HAP-1 (cell line): ENCODE measurements at regions not wholly inside any gene's neighbourhood (a gene's known extent, or its start where the extent isn't known, plus 50 kb on each side); places are given as distances from the start of the nearest gene placed in this dataset.

Source experiments
- DNase-seq, 2 experiments: peaks; one replicate each; pipeline ENCODE4 v3.0.0-alpha.2; 2016 to 2020; ENCODE audit warnings: low spot score in 2 of 2
- H3K27me3 ChIP-seq: fragments of 250-450 bp; sonication (Bioruptor Pico); 2 replicates; pipeline ENCODE4 v1.5.1; 2020; ENCODE audit warnings: low read depth, mild to moderate bottlenecking, moderate library complexity
- H3K36me3 ChIP-seq: fragments of 250-450 bp; sonication (Bioruptor Pico); replicated peaks from 2 replicates; pipeline ENCODE4 v1.5.1; 2020; ENCODE audit warnings: mild to moderate bottlenecking
- H3K4me1 ChIP-seq: fragments of 250-450 bp; sonication (Bioruptor Pico); 2 replicates; pipeline ENCODE4 v1.5.1; 2020; ENCODE audit warnings: mild to moderate bottlenecking
- H3K4me3 ChIP-seq: fragments of 250-450 bp; sonication (Bioruptor Pico); 2 replicates; pipeline ENCODE4 v1.5.1; 2020; ENCODE audit warnings: mild to moderate bottlenecking, moderate library complexity
- H3K9me3 ChIP-seq: fragments of 250-450 bp; sonication (Bioruptor Pico); 2 replicates; pipeline ENCODE4 v1.5.1; 2020; ENCODE audit warnings: mild to moderate bottlenecking, moderate library complexity
- in situ Hi-C: fragments of 300-500 bp; cut with MboI; formaldehyde crosslinking; loops from 3 replicates; pipeline ENCODE4 v1.14.3; 2020; ENCODE audit warnings: low sequenced_read_pairs, inconsistent platforms, mixed read lengths

DNA sequence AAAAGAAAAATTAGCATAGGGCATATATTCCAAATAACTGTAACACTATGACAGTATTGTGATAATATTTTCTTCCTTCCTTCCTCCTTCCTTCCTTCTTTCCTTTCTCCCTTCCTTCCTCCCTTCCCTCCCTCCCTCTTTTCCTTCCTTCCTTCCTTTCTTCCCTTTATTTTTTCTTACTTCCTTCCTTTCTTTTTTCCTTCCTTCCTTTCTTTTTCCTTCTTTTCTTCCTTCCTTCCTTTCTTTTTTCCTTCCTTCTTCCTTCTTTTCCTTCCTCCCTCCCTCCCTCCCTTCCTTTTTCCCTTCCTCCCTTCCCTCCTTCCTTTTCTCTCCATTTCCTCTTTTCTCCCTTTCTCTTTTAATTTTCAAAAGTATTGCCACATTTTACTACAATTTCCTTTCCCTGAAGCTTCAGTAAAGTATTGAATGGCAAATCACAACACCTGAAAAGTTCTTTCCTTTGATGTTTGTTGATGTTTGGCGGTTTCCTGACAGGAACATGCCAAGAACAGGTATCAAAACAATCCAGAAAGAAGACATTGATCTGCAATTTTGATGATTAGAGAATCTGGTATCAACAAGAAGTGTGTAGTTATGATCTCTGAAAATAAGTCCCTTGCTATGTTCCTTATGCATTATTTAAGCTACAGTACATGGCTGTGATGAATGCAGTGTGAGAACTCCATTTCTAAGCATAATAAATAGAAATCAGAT, 253.1 kb upstream of the EDIL3 start:
- H3K4me1 ChIP-seq, result no peaks in the 10 kb centered on the region
- no peaks in the 10 kb centered on the region for H3K9me3 ChIP-seq
- no peaks in the 10 kb centered on the region for H3K36me3 ChIP-seq
- in situ Hi-C loops, result no loop called here
- peaks cover 4% of the 10 kb centered on the region; the same call in 1 of the 2 replicates for H3K27me3 ChIP-seq
- no peak overlapping the region for H3K4me3 ChIP-seq
- no peak for DNase-seq

GRCh38 chr5:84635235-84636055, 250.8 kb upstream of the EDIL3 start:
- Histone ChIP-seq H3K9me3 (no peaks in the 10 kb centered on the region), H3K36me3 (no peaks in the 10 kb centered on the region), H3K27me3 (peaks cover 4% of the 10 kb centered on the region; the same call in 1 of the 2 replicates), H3K4me3 (no peak overlapping the region), H3K4me1 (no peaks in the 10 kb centered on the region)
- no peak for DNase-seq
- in situ Hi-C loops, result no loop called here

- Histone ChIP-seq H3K4me3 (no peak overlapping the region), H3K4me1 (no peaks in the 10 kb centered on the region), H3K36me3 (no peaks in the 10 kb centered on the region), H3K27me3 (peaks cover 4% of the 10 kb centered on the region; the same call in 1 of the 2 replicates), H3K9me3 (no peaks in the 10 kb centered on the region)
- in situ Hi-C loops, result no loop called here
- DNase-seq, result no peak
These were observed 249.6 kb upstream of the EDIL3 start for GRCh38 chr5:84634256-84634655.

DNA sequence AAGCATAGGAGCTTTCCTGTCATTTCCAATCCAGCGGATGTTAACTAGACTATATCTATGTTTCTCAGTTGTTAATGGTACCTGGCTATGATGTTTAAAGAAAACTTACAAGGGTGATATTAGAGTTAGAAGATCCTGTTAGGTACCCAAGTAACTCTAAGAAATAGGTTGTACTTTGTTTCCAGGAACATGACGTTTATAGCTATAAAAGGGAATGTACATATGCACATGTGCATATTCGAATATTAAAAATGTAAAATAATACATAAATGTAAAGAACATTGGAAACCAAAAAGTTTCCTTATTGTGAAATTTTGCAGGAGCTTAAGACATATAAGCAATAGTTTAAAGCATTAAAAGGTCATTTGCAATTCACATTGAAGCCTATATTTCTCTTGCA, 247.7 kb upstream of the EDIL3 start:
- peaks cover 4% of the 10 kb centered on the region; the same call in 1 of the 2 replicates for H3K27me3 ChIP-seq
- H3K4me1 ChIP-seq, result no peaks in the 10 kb centered on the region
- no peaks in the 10 kb centered on the region for H3K9me3 ChIP-seq
- no peaks in the 10 kb centered on the region for H3K36me3 ChIP-seq
- no peak for DNase-seq
- no peak overlapping the region for H3K4me3 ChIP-seq
- in situ Hi-C loops, result no loop called here

DNA sequence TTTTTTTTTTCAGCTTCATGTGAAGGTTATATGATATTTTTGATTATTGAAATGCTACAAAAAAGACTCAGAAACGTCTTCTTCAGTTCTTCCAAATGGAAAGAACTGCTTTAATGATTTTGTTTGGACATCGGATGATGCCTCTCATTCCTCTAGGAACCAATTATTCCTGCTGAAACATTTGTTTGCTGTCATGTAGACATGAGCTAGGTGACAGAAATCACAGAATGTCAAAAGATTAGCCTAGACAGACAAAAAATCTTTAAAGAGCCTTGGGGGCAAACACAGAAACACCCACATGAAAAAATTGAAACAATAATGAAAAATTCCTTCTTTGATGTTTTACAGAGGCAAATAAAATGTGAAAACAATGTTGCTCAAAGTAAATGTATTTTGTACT, 244.2 kb upstream of the EDIL3 start:
- H3K4me3 ChIP-seq, result no peak overlapping the region
- DNase-seq, result no peak
- H3K27me3 ChIP-seq, result no peaks in the 10 kb centered on the region
- no peaks in the 10 kb centered on the region for H3K36me3 ChIP-seq
- no peaks in the 10 kb centered on the region for H3K4me1 ChIP-seq
- H3K9me3 ChIP-seq, result no peaks in the 10 kb centered on the region
- in situ Hi-C loops, result no loop called here

DNA sequence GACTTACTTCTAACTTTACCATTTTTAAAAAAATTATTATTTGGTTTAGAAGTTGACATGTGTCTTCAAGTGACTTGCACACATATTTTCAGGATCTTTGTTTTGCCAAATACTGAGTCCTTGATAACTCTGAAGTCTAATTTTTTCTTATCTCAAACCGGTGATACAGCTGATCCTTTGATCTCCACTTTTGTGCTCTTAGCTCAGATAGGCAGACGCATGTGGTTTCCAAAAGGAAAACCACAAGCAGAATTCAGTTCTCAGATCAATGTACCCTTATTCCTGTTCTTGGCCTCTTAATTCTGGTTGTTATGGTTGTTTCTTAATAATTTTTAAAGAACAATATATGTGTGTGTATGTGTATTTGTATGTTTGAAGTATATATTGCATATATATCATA, 238.3 kb upstream of the EDIL3 start:
- Histone ChIP-seq H3K4me3 (no peak overlapping the region), H3K27me3 (no peaks in the 10 kb centered on the region), H3K4me1 (no peaks in the 10 kb centered on the region), H3K9me3 (no peaks in the 10 kb centered on the region), H3K36me3 (no peaks in the 10 kb centered on the region)
- in situ Hi-C loops, result no loop called here
- no peak for DNase-seq

DNA sequence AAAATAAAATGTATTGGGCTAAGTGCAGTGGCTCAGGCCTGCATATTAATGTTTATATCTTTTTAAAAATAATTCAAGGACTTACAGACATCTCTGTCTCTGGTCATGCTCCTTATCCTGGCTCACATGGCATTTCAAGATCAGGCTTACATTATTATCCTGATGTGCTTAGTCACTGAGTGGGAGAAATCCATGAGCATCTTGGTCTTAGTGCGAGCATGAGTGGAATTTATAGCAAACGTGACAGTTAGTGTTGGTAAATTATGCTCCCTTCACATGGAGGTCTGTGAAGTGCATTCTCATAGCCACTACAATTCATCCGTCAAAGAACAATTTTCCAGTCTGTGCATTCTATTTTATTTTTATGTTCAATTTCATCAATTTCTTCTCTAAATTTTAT, 237.8 kb upstream of the EDIL3 start:
- no peaks in the 10 kb centered on the region for H3K4me1 ChIP-seq
- no peaks in the 10 kb centered on the region for H3K9me3 ChIP-seq
- no peaks in the 10 kb centered on the region for H3K27me3 ChIP-seq
- no peak overlapping the region for H3K4me3 ChIP-seq
- H3K36me3 ChIP-seq, result no peaks in the 10 kb centered on the region
- in situ Hi-C loops, result no loop called here
- no peak for DNase-seq

GRCh38 chr5:84618262-84618661, 233.6 kb upstream of the EDIL3 start:
- no peaks in the 10 kb centered on the region for H3K9me3 ChIP-seq
- no peaks in the 10 kb centered on the region for H3K4me1 ChIP-seq
- H3K27me3 ChIP-seq, result no peaks in the 10 kb centered on the region
- DNase-seq, result no peak
- H3K4me3 ChIP-seq, result no peak overlapping the region
- in situ Hi-C loops, result no loop called here
- H3K36me3 ChIP-seq, result no peaks in the 10 kb centered on the region

GRCh38 chr5:84614906-84615305, 230.2 kb upstream of the EDIL3 start:
- no peak for DNase-seq
- Histone ChIP-seq H3K4me3 (no peak overlapping the region), H3K36me3 (no peaks in the 10 kb centered on the region), H3K4me1 (no peaks in the 10 kb centered on the region), H3K27me3 (no peaks in the 10 kb centered on the region), H3K9me3 (no peaks in the 10 kb centered on the region)
- in situ Hi-C loops, result no loop called here

DNA sequence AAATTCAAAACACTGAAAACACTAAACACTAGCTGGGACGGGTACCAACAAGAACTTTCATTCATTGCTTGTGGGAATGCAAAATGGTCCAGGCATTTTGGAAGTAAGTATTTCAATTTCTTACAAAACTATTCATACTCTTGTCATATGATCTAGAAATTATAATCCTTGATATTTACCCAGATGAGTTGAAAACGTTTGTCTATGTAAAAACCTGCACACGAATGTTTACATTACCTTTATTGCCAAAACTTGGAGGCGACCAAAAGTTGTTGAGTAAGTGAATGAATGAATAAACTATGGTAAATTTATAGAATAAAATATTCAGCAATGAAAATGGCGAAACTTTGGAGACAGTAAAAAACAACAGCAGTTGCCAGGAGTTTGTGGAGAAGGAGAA, 222.1 kb upstream of the EDIL3 start:
- Histone ChIP-seq H3K36me3 (no peaks in the 10 kb centered on the region), H3K9me3 (no peaks in the 10 kb centered on the region), H3K27me3 (no peaks in the 10 kb centered on the region), H3K4me1 (no peaks in the 10 kb centered on the region), H3K4me3 (no peak overlapping the region)
- in situ Hi-C loops, result no loop called here
- no peak for DNase-seq

DNA sequence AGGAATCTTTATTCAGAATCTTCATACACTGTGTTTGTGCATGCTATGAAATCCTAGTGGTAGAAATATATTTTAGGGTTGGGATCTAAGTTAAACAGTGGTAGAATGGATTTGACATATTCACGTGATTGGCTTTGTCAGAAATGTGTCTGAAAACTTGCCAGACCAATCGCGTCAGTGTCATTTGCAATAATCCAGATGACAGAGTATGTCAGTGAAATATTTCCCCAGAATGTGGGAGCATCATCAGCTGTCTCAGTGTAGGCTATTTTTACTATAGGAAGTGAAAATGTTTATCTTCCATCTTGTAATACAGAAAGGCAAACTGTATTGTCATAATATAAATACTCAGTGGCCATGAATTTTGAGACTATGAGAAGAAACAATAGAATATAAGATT, 220.6 kb upstream of the EDIL3 start:
- no peaks in the 10 kb centered on the region for H3K36me3 ChIP-seq
- DNase-seq, result no peak
- in situ Hi-C loops, result no loop called here
- no peaks in the 10 kb centered on the region for H3K9me3 ChIP-seq
- H3K4me1 ChIP-seq, result no peaks in the 10 kb centered on the region
- H3K4me3 ChIP-seq, result no peak overlapping the region
- H3K27me3 ChIP-seq, result no peaks in the 10 kb centered on the region

GRCh38 chr5:84603568-84604185, 219.0 kb upstream of the EDIL3 start:
- H3K4me1 ChIP-seq, result no peaks in the 10 kb centered on the region
- H3K27me3 ChIP-seq, result no peaks in the 10 kb centered on the region
- H3K4me3 ChIP-seq, result no peak overlapping the region
- no peak for DNase-seq
- H3K36me3 ChIP-seq, result no peaks in the 10 kb centered on the region
- in situ Hi-C loops, result no loop called here
- no peaks in the 10 kb centered on the region for H3K9me3 ChIP-seq

DNA sequence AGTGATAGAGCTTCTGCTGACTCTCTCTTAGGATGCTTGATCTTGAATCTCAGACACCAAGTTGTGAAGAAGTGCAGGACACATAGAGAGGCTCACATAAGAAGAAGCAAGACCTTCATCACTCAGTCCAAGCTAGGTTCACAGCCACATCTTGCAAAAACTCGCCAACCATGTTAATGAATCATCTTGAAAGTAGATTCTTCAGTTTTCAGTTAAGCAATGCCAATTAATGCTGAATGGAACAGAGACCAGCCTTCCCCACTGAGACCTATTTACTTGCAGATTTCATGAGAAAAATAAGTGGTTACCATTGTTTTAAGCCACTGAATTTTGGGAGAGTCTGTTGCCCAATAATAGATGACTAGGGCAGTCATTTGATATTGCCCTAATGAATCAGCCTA, 217.7 kb upstream of the EDIL3 start:
- Histone ChIP-seq H3K36me3 (no peaks in the 10 kb centered on the region), H3K9me3 (no peaks in the 10 kb centered on the region), H3K4me3 (no peak overlapping the region), H3K4me1 (no peaks in the 10 kb centered on the region), H3K27me3 (no peaks in the 10 kb centered on the region)
- no peak for DNase-seq
- in situ Hi-C loops, result no loop called here

GRCh38 chr5:84599964-84600363, 215.3 kb upstream of the EDIL3 start:
- Histone ChIP-seq H3K4me1 (no peaks in the 10 kb centered on the region), H3K4me3 (no peak overlapping the region), H3K27me3 (no peaks in the 10 kb centered on the region), H3K9me3 (no peaks in the 10 kb centered on the region), H3K36me3 (no peaks in the 10 kb centered on the region)
- no peak for DNase-seq
- in situ Hi-C loops, result no loop called here
